G401 (cell line): ENCODE measurements at regions not wholly inside any gene's neighbourhood (a gene's known extent, or its start where the extent isn't known, plus 50 kb on each side); places are given as distances from the start of the nearest gene placed in this dataset.
"Not testable (repeated sequence)": the region's sequence is repeated elsewhere in the genome, so short reads cannot be mapped to it uniquely, and the experiment has no call there.

ENCODE experiments used
- DNase-seq: peaks from one replicate; pipeline ENCODE4 v3.0.0-alpha.2; 2015; ENCODE audit warnings: low spot score
- in situ Hi-C: cut with HindIII; loops from 2 replicates; pipeline ENCODE4 v1.10.0; 2016; ENCODE audit warnings: low sequenced_read_pairs, mixed read lengths

DNA sequence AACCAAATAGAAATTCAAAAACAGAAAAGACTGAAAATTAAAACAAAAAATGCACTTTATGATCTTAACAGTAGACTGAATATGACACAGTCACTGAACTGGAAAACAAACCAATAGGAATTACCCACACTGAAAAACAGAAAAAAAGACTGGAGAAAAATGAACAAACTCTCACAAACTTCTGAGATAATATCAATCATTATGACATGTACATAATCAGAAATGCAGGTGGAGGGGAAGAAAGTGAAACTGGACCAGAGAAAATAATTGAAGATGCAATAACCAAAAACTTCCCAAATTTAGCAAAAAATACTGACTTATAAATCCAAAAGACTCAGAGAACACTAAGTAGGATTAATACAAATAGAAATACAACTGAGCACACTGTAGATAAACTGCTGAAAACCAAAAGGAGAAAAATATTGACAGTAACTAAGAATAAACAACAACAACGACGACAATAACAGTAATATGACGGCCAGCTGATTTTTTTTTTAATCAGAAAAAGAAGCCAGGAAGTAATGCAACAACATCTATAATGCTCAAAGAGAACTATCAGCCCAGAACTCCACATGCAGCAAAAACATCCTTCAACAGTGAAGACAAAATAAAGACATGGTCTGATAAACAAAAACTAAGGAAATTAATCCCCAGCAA lies 108.1 kb downstream of the ZFAND4 start:
- in situ Hi-C loops = no loop called here
- no peak for DNase-seq

GRCh38 chr10:45561952-45562351 lies 110.6 kb downstream of the ZFAND4 start:
- in situ Hi-C loops = no loop called here
- no peak for DNase-seq

- in situ Hi-C loops = no loop called here
Measured at GRCh38 chr10:45560262-45560661, 112.3 kb downstream of the ZFAND4 start.

DNA sequence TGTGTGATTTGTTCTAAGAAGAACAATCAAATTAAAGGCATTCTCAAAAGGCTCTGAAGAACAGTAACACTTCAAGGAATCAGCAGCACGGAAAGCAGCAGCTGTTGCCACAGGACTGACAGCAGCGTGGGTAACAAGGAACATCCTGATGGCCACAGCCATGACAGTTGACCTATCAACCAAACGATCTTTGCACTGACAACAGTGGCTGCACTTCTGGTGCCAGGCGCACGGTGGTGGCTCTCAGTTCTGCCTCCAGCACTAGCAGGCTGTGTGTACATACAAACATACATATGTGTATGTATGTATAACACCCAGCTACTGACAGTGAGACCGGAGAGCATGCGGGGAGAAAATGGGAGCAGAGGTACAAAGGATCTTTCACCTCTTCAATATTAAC lies 114.1 kb downstream of the ZFAND4 start:
- DNase-seq = no peak
- in situ Hi-C loops = no loop called here

More at GRCh38 chr10:45560262-45560661, 112.3 kb downstream of the ZFAND4 start:
- DNase-seq = no peak

GRCh38 chr10:45557275-45557905 lies 115.2 kb downstream of the ZFAND4 start:
- DNase-seq = no peak
- in situ Hi-C loops = no loop called here

- DNase-seq = no peak
- in situ Hi-C loops = no loop called here
Measured at GRCh38 chr10:45555795-45556194, 116.8 kb downstream of the ZFAND4 start.

GRCh38 chr10:45555332-45555731 lies 117.2 kb downstream of the ZFAND4 start:
- in situ Hi-C loops, DNase-seq: not testable (repeated sequence)

- no peak for DNase-seq
- in situ Hi-C loops = no loop called here
Measured at GRCh38 chr10:45553613-45554012, 119.0 kb downstream of the ZFAND4 start.

DNA sequence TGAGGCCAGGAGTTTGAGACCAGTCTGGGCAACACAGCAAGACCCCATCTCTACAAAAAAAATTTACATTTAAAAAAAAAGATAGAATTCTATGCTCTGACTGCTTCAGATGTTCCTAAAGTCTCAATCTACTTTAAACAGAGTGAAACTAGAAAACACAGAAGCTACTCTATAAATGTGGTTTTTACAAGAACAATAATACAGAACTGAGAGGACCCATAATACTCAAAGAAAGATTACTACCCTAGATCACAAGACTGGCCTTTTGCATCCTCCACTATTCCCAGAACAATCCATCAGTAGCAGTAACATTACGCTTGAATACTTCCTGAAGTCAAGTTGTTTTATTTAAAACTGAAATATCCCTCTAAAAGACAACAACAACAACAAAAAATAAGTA lies 119.4 kb downstream of the ZFAND4 start:
- DNase-seq = no peak
- in situ Hi-C loops = no loop called here

DNA sequence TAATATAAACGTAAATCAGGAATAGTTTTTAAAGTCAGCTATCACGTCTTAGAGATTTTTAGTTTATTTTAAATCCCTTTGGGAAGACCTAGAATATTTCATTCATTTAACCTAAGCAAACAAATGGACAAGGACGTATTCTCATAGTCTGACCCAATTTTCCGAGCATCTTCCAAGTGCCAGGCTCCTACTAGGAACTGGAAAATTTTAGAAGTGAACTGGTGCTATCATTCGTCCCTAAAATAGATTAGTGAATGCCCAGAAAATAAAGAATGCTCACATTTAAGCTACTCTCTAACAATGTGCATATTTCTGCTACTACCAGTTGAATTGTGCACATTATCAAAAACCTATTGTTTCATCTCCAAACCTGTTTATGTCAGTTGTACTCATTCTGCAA lies 120.1 kb downstream of the ZFAND4 start:
- peak; percentile 71 for DNase-seq
- in situ Hi-C loops = no loop called here

DNA sequence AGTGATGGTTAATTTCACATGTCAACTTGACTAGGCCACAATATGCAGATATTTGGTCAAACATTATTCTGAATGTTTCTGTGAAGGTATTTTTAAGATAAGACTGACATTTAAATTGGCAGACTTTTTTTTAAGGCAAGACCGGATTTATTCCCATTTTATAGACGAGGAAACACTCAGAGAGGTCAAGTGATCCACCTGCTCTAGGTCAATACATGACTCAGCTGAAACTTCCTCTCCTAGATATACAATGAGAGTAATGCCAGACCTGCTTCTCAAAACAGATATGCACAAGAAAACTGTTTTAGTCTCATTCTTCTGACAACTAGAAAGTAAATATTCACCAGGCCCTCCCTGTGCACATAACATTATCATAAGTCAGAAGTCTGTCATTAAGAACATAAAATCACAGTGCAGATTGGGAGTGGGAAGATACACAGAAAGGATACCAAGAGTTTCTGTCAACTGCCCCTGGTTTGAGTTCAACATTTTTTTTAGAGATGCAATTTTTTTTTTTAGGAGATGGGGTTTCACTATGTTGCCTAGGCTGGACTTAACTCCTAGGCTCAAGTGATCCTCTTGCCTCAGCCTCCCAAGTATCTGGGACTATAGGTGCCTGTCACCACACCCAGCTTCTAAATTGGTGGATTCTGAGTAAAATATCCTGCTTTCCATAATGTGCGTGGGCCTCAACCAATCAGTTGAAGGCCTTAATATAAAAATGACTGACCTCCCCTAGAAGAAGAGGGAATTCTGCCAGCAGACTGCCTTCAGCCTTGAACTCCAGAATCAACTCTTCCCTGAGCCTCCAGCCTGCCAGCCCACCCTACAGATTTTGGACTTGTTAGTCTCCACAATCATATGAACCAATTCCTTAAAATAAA lies 121.4 kb downstream of the ZFAND4 start:
- in situ Hi-C loops = no loop called here
- DNase-seq = no peak

- peak; percentile 89 for DNase-seq
- in situ Hi-C loops = no loop called here
Measured at GRCh38 chr10:45548068-45548467, 124.5 kb downstream of the ZFAND4 start.

DNA sequence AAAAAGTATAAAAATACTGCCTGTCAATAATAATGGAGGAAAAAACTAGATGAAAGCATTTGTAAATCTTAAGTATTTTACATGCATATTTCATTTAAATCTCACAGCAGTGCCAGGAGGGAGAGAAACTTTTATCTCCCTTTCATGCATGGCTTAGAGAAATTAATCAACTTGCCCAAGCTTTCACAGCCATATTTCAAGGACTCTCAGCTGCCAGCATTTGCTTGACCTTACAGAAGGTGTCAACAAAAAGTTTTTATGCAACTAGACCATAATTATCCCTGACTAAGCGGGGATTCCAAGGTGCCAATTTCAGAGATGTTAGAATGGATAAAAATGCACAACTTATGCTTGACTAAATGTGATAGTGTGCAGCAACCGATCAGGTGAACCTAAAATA lies 125.4 kb downstream of the ZFAND4 start:
- in situ Hi-C loops = no loop called here
- no peak for DNase-seq

DNA sequence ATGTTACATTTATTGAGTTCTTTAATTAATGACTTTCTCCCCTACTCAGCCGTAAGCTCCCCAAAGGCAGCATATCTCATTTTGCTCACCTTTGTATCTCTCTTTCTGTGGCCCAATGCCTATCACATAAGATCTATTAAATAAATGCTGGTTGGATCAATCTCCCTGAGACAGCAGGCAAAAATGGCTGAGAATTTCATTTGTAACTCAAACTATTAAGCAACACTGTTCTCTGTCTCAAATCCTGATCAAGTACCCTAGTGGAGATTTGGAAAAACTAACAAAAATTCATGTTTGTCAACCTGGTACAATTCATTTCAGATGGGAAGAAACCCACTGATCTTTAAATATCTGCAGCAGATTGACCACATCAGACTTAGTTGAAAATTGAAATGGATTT lies 127.4 kb downstream of the ZFAND4 start:
- in situ Hi-C loops = no loop called here
- no peak for DNase-seq

GRCh38 chr10:45544191-45544590 lies 128.4 kb downstream of the ZFAND4 start:
- DNase-seq = no peak
- in situ Hi-C loops = no loop called here

- in situ Hi-C loops, DNase-seq: not testable (repeated sequence)
Measured at GRCh38 chr10:45541032-45541431, 131.5 kb downstream of the ZFAND4 start.

GRCh38 chr10:45540589-45540988 lies 132.0 kb downstream of the ZFAND4 start:
- in situ Hi-C loops, DNase-seq: not testable (repeated sequence)

DNA sequence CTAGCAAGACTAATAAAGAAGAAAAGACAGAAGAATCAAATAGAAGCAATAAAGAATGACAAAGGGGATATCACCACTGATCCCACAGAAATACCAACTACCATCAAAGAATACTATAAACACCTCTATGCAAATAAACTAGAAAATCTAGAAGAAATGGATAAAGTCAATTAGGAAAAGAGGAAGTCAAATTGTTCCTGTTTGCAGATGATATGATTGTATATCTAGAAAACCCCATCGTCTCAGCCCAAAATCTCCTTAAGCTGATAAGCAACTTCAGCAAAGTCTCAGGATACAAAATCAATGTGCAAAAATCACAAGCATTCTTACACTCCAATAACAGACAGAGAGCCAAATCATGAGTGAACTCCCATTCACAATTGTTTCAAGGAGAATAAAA lies 133.0 kb downstream of the ZFAND4 start:
- DNase-seq, in situ Hi-C loops: not testable (repeated sequence)

DNA sequence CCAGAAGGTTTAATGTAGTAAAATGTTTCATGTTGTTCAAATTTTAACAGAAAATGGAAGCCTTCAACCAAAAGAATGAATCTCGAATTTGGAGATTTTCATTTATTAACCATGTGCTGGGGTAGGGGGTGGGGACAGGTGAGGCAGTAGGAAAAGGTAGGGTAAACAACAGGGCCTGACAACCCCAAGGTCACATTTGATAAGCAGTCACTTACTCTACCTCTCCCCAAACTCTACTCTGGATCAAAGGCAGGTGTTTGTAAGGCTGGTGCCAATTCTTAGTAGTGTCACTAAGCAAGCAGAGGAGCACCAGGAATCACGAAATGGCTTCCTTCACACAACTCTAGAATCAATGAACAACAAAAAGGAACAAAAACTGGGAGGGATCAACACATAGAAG lies 138.0 kb downstream of the ZFAND4 start:
- in situ Hi-C loops = no loop called here
- DNase-seq = no peak

DNA sequence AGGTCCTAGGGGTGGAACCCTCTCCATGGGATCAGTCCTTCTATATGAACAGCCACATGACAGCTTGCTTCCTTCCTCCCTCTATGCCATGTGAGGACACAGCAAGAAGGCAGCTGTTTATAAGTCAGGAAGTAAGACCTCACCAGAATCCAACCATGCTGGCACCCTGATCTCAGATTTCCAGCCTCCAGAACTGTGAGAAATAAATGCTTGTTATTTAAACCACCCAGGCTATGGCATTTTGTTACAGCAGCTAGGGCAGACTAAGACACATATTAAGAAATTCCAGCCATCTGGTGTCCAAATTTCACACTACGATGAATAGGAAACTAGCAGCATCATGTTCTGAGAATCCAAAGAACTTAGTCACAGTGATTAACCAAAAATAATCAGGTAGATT lies 140.1 kb downstream of the ZFAND4 start:
- no peak for DNase-seq
- in situ Hi-C loops = no loop called here
